Endodermal cell (in vitro differentiated cells): ENCODE measurements at regions not wholly inside any gene's neighbourhood (a gene's known extent, or its start where the extent isn't known, plus 50 kb on each side); places are given as distances from the start of the nearest gene placed in this dataset.
"Not testable (repeated sequence)": the region's sequence is repeated elsewhere in the genome, so short reads cannot be mapped to it uniquely, and the experiment has no call there.

Experiments
- DNase-seq: peaks from one replicate; pipeline ENCODE4 v3.0.0-alpha.2; 2017
- H3K27ac ChIP-seq: 2 replicates; pipeline ENCODE4 v1.5.1; 2013; ENCODE audit warnings: mild to moderate bottlenecking, low read depth, low read length, moderate library complexity
- H3K27me3 ChIP-seq: 2 replicates; pipeline ENCODE4 v1.6.1; 2013; ENCODE audit warnings: mild to moderate bottlenecking, low read length, moderate library complexity; ENCODE audit not compliant: insufficient read depth, control insufficient read depth, poor library complexity, severe bottlenecking
- H3K36me3 ChIP-seq: 2 replicates; pipeline ENCODE4 v1.7.0; 2013; ENCODE audit warnings: mild to moderate bottlenecking, low read length, moderate library complexity; ENCODE audit not compliant: control insufficient read depth, insufficient read depth
- H3K4me1 ChIP-seq: one replicate; pipeline ENCODE4 v1.7.0; 2013; ENCODE audit warnings: low read length; ENCODE audit not compliant: control insufficient read depth, insufficient read depth
- H3K4me3 ChIP-seq: 2 replicates; pipeline ENCODE4 v1.5.1; 2013; ENCODE audit warnings: mild to moderate bottlenecking, low read length, moderate library complexity
- H3K9ac ChIP-seq: 2 replicates; pipeline ENCODE4 v1.6.1; 2013; ENCODE audit warnings: mild to moderate bottlenecking, low read length, moderate library complexity; ENCODE audit not compliant: poor library complexity, severe bottlenecking; ENCODE audit errors: extremely low read depth
- H3K9me3 ChIP-seq: 2 replicates; pipeline ENCODE4 v1.6.1; 2013; ENCODE audit warnings: mild to moderate bottlenecking, low read length, moderate library complexity; ENCODE audit not compliant: control insufficient read depth
- H3K27ac Mint-ChIP-seq: 2 replicates; pipeline ENCODE4 v1.8.0; 2020; ENCODE audit warnings: mixed read lengths
- H3K27me3 Mint-ChIP-seq: 2 replicates; pipeline ENCODE4 v1.8.0; 2021; ENCODE audit warnings: mild to moderate bottlenecking, mixed read lengths; ENCODE audit not compliant: insufficient read depth
- H3K36me3 Mint-ChIP-seq: 2 replicates; pipeline ENCODE4 v1.8.0; 2020; ENCODE audit warnings: low read depth, mixed read lengths
- H3K4me1 Mint-ChIP-seq: 2 replicates; pipeline ENCODE4 v1.8.0; 2020; ENCODE audit warnings: mixed read lengths
- H3K4me3 Mint-ChIP-seq: 2 replicates; pipeline ENCODE4 v1.8.0; 2020; ENCODE audit warnings: mild to moderate bottlenecking, moderate library complexity, mixed read lengths
- H3K9me3 Mint-ChIP-seq: 2 replicates; pipeline ENCODE4 v1.8.0; 2020; ENCODE audit warnings: mild to moderate bottlenecking, mixed read lengths
- WGBS, 2 experiments: methylation state at CpG; one replicate each; pipeline versions ENCODE4 v1.1.5 to v1.1.7; 2013; ENCODE audit warnings: missing lambda C conversion rate in 2 of 2, mixed read lengths in 1 of 2; ENCODE audit not compliant: insufficient coverage in 1 of 2, insufficient read length in 1 of 2; 5-methylcytosine and 5-hydroxymethylcytosine counted together
- TF ChIP-seq, protein P1 (sequence below): fragments of 200-600 bp; sonication (generic); conservative IDR thresholded peaks from 2 replicates; pipeline ENCODE4 v1.5.0; 2021; ENCODE audit warnings: antibody characterized with exemption, mild to moderate bottlenecking

DNA sequence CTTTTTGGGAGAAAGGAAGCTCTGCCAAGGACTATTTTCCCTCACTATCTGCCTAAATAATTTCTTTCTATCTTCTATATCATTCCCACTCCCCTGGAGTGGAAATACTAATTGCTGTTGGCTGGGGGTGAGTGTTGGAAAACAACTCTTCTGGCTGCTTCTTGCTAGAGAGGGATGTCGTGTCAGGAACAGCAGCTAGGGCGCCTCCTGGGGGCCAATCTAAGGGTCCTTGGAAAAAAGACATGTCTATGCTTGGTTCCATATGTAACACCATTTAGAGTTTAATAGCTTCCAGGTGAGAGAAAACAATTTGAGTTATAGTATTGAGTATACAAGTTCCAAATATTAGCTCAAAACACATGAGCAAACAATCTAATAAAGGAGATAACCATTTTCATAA lies 111.3 kb downstream of the MAGEE1 start:
- Histone ChIP-seq H3K36me3 (no peaks in the 10 kb centered on the region), H3K4me1 (no peaks in the 10 kb centered on the region), H3K9me3 (no peaks in the 10 kb centered on the region), H3K9ac (no peak overlapping the region), H3K4me3 (no peak overlapping the region), H3K27me3 (no peaks in the 10 kb centered on the region), H3K27ac (no peak overlapping the region)
- Mint-ChIP-seq H3K27me3 (no peaks in the 10 kb centered on the region), H3K36me3 (no peaks in the 10 kb centered on the region), H3K4me1 (no peaks in the 10 kb centered on the region), H3K27ac (no peak overlapping the region), H3K9me3 (peaks cover 48% of the 10 kb centered on the region), H3K4me3 (no peak overlapping the region)
- TF ChIP-seq, protein P1, sequence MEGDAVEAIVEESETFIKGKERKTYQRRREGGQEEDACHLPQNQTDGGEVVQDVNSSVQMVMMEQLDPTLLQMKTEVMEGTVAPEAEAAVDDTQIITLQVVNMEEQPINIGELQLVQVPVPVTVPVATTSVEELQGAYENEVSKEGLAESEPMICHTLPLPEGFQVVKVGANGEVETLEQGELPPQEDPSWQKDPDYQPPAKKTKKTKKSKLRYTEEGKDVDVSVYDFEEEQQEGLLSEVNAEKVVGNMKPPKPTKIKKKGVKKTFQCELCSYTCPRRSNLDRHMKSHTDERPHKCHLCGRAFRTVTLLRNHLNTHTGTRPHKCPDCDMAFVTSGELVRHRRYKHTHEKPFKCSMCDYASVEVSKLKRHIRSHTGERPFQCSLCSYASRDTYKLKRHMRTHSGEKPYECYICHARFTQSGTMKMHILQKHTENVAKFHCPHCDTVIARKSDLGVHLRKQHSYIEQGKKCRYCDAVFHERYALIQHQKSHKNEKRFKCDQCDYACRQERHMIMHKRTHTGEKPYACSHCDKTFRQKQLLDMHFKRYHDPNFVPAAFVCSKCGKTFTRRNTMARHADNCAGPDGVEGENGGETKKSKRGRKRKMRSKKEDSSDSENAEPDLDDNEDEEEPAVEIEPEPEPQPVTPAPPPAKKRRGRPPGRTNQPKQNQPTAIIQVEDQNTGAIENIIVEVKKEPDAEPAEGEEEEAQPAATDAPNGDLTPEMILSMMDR = peak; percentile 65
- WGBS, 2 experiments = 23% methylated on average over 2 of the region's 2 CpGs; no CpG with 5 or more reads in 1 of the 2 experiments
- DNase-seq = peak; percentile 66

DNA sequence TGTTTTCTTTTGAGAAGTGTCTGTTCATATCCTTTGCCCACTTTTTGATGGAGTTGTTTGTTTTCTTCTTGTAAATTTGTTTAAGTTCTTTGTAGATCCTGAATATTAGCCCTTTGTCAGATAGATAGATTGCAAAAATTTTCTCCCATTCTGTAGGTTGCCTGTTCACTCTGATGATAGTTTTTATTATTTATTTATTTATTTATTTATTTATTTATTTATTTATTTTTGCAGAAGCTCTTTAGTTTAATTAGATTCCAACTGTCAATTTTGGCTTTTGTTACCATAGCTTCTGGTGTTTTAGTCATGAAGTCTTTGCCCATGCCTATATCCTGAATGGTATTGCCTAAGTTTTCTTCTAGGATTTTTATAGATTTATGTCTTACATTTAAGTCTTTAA lies 115.9 kb downstream of the MAGEE1 start:
- not testable (repeated sequence) for H3K4me1 Mint-ChIP-seq

DNA sequence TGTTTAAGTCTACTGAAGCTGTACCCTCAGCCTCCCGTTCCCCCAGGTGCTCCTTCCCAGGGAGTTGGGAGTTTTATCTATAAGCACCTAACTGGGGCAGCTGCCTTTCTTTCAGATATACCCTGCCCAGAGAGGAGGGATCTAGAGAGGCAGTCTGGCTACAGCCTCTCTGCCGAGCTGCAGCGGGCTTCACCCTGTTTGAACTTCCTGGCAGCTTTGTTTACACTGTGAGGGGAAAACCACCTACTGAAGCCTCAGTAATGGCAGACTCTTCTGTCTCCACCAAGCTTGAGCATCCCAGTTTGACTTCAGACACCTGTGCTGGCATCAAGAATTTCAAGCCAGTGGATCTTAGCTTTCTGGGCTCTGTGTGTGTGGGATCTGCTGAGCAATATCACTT lies 122.5 kb downstream of the MAGEE1 start:
- H3K9me3 Mint-ChIP-seq = peaks cover 70% of the 10 kb centered on the region
- Histone ChIP-seq H3K36me3 (no peaks in the 10 kb centered on the region), H3K4me3 (no peak overlapping the region), H3K4me1 (no peaks in the 10 kb centered on the region), H3K9ac (no peak overlapping the region), H3K9me3 (peaks cover 6% of the 10 kb centered on the region), H3K27ac (no peak overlapping the region), H3K27me3 (no peaks in the 10 kb centered on the region)
- TF ChIP-seq, protein P1 = no peak
- H3K27me3 Mint-ChIP-seq = no peaks in the 10 kb centered on the region
- H3K4me1 Mint-ChIP-seq = no peaks in the 10 kb centered on the region
- 90 to 91% methylated on average over 2 to 3 of the region's 3 CpGs for WGBS, 2 experiments
- DNase-seq = no peak
- H3K27ac Mint-ChIP-seq = no peak overlapping the region
- H3K4me3 Mint-ChIP-seq = no peak overlapping the region
- no peaks in the 10 kb centered on the region for H3K36me3 Mint-ChIP-seq

More for the DNA sequence above, 115.9 kb downstream of the MAGEE1 start:
- not testable (repeated sequence) for H3K27me3 ChIP-seq, H3K4me1 ChIP-seq, H3K36me3 Mint-ChIP-seq, H3K27ac Mint-ChIP-seq, H3K9me3 ChIP-seq, H3K9ac ChIP-seq, H3K27me3 Mint-ChIP-seq, H3K4me3 Mint-ChIP-seq, H3K36me3 ChIP-seq, H3K27ac ChIP-seq, H3K4me3 ChIP-seq, DNase-seq
- H3K9me3 Mint-ChIP-seq = peaks cover 53% of the 10 kb centered on the region

DNA sequence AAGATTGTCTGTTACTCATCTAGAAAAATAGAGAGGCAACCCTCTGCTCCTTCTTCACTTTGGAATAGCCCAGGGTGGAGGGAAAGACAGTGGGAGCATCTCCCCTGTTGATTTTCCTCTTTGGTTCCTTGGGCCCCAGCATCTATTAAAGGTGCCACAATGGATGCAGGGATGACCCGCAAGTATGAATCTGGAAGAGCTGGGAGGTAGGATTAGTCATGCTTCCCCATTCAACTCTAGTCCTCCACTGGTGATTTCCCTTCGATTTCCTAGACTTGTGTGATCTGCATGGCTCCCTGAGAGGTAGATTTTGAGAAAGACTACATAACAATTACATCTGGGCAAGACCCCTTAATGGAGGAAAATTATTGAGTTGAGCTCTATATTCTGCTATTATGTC lies 127.8 kb downstream of the MAGEE1 start:
- H3K9ac ChIP-seq = no peak overlapping the region
- no peaks in the 10 kb centered on the region for H3K4me1 ChIP-seq
- H3K4me3 ChIP-seq = no peak overlapping the region
- Mint-ChIP-seq H3K4me3 (no peak overlapping the region), H3K9me3 (peaks cover 85% of the 10 kb centered on the region), H3K36me3 (no peaks in the 10 kb centered on the region), H3K27ac (no peak overlapping the region), H3K4me1 (no peaks in the 10 kb centered on the region), H3K27me3 (no peaks in the 10 kb centered on the region)
- no peaks in the 10 kb centered on the region for H3K27me3 ChIP-seq
- H3K27ac ChIP-seq = no peak overlapping the region
- DNase-seq = no peak
- TF ChIP-seq, protein P1 = no peak
- peaks cover 17% of the 10 kb centered on the region for H3K9me3 ChIP-seq
- 81 to 100% methylated on average over 1 to 2 of the region's 2 CpGs for WGBS, 2 experiments
- no peaks in the 10 kb centered on the region for H3K36me3 ChIP-seq
